ENCODE measurements at regions not wholly inside any gene's neighbourhood (a gene's known extent, or its start where the extent isn't known, plus 50 kb on each side); places are given as distances from the start of the nearest gene placed in this dataset.

DNA sequence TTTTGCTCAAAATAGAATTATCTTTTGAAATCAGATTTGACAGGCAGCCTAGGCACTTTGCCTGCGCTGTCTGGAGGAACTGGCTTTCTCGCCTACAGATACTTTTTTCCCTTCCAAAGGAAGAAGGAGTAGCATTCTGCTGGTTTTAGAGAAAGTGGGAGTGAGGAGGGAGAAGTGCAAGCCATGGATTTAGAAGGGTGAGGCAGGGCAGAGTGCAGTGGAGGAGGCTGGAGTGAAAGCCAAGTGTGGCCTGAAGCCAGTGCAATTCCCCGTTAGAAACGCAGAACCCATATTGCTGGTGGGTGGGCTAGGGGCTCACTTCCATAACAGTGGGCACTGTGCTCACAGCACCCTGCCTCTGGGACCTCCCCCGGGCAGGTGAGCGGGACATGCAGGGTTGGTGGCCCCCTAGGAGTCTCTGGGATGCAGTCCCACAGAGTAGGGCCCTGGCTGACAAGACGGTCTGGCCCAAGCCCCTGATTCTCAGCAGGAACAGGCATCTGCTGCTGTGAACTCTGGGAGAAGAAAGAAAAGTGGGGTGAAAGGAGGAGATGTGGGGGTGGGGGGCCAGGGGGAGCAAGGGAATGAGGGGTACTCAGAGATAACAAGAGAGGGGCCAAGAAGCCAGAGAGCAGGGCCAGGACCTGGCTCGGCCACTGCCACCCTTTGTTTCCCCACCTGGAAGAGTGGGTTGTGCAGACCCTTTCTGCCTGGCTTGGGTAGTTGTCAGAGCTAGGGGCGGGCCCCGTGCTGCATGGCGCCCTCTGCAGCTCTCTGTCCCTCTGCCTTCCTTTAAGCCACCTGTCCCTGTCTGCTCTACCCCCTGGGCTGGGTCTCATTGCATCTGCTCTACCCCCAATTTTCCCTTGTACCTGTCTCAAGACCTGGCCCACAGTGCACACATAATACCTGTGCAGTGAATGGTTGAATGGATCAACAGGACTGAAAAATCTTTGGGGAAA lies 273.5 kb upstream of the HS6ST1 start:
- no peak for DNase-seq
- Histone ChIP-seq H3K9ac (ENCODE audit: low read length) (no peak overlapping the region), H3K4me3 (ENCODE audit: low read length) (no peak overlapping the region), H3K79me2 (ENCODE audit: low read length) (no peaks in the 10 kb centered on the region), H4K20me1 (ENCODE audit: low read length) (no peaks in the 10 kb centered on the region), H3K27me3 (ENCODE audit: low read length) (peaks cover 43% of the 10 kb centered on the region), H3K4me1 (ENCODE audit: insufficient read depth, low read length) (no peaks in the 10 kb centered on the region), H2AFZ (ENCODE audit: low read length) (no peak overlapping the region), H3F3A (ENCODE audit: low read length, unreplicated experiment) (no peaks in the 10 kb centered on the region), H3K27ac (ENCODE audit: low read length) (no peak overlapping the region), H3K9me2 (replicated peaks; ENCODE audit: low read length) (no peaks in the 10 kb centered on the region), H3K4me2 (ENCODE audit: low read length) (no peak overlapping the region), H3K36me3 (ENCODE audit: low read depth, low read length) (no peaks in the 10 kb centered on the region), H3K9me3 (ENCODE audit: low read length) (no peaks in the 10 kb centered on the region)
- BruUV-seq (replicated peaks) = no TSS peak
- ATAC-seq = no peak
- POLR2A ChIA-PET (ENCODE audit: unreplicated experiment) = no interaction called here
- intact Hi-C loops (cut with micrococcal nuclease) = no loop called here
- CTCF ChIA-PET = no interaction called here
- no peak for TF ChIP-seq EZH2 (IDR thresholded peaks at IDR 0.05; ENCODE audit: low read length, unreplicated experiment)
- TF ChIP-seq, protein P1, sequence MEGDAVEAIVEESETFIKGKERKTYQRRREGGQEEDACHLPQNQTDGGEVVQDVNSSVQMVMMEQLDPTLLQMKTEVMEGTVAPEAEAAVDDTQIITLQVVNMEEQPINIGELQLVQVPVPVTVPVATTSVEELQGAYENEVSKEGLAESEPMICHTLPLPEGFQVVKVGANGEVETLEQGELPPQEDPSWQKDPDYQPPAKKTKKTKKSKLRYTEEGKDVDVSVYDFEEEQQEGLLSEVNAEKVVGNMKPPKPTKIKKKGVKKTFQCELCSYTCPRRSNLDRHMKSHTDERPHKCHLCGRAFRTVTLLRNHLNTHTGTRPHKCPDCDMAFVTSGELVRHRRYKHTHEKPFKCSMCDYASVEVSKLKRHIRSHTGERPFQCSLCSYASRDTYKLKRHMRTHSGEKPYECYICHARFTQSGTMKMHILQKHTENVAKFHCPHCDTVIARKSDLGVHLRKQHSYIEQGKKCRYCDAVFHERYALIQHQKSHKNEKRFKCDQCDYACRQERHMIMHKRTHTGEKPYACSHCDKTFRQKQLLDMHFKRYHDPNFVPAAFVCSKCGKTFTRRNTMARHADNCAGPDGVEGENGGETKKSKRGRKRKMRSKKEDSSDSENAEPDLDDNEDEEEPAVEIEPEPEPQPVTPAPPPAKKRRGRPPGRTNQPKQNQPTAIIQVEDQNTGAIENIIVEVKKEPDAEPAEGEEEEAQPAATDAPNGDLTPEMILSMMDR (conservative IDR thresholded peaks at IDR 0.05; ENCODE audit: low read depth, low read length) = no peak

DNA sequence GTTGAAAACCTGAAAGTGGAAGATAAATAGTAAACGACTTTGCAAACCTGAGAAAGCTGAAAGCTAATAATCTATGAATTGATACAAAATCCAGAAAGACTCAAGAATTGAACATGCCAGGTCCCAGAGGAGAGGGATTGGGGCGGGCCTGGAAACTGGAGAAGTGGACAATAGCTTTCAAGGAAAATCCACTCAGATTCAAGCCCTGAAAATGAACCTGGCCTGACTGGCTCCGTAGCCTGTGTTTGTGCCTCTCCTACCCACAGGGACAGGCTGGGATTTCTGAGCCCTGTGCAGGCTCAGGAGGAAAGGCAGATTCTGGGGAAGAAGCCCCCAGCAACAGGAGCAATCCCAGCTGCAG lies 274.8 kb upstream of the HS6ST1 start:
- H3K9ac ChIP-seq (ENCODE audit: low read length) = no peak overlapping the region
- DNase-seq = no peak
- intact Hi-C loops (cut with micrococcal nuclease) = no loop called here
- H2AFZ ChIP-seq (ENCODE audit: low read length) = no peak overlapping the region
- H3K27ac ChIP-seq (ENCODE audit: low read length) = no peak overlapping the region
- H3F3A ChIP-seq (ENCODE audit: low read length, unreplicated experiment) = no peaks in the 10 kb centered on the region
- BruUV-seq (replicated peaks) = no TSS peak
- TF ChIP-seq EZH2 (IDR thresholded peaks at IDR 0.05; ENCODE audit: low read length, unreplicated experiment) = no peak
- TF ChIP-seq, protein P1 (conservative IDR thresholded peaks at IDR 0.05; ENCODE audit: low read depth, low read length) = no peak
- no peak for TF ChIP-seq EZH2phosphoT487 (IDR thresholded peaks at IDR 0.05; ENCODE audit: borderline replicate concordance, low read length)
- H3K4me3 ChIP-seq (ENCODE audit: low read length) = no peak overlapping the region
- H3K9me2 ChIP-seq (replicated peaks; ENCODE audit: low read length) = no peaks in the 10 kb centered on the region
- no peaks in the 10 kb centered on the region for H3K4me1 ChIP-seq (ENCODE audit: insufficient read depth, low read length)
- CTCF ChIA-PET = no interaction called here
- no peaks in the 10 kb centered on the region for H3K36me3 ChIP-seq (ENCODE audit: low read depth, low read length)
- POLR2A ChIA-PET (ENCODE audit: unreplicated experiment) = no interaction called here
- no peaks in the 10 kb centered on the region for H3K79me2 ChIP-seq (ENCODE audit: low read length)
- no peak overlapping the region for H3K4me2 ChIP-seq (ENCODE audit: low read length)
- H4K20me1 ChIP-seq (ENCODE audit: low read length) = no peaks in the 10 kb centered on the region
- peaks cover 50% of the 10 kb centered on the region for H3K27me3 ChIP-seq (ENCODE audit: low read length)
- no peak for ATAC-seq
- H3K9me3 ChIP-seq (ENCODE audit: low read length) = no peaks in the 10 kb centered on the region

DNA sequence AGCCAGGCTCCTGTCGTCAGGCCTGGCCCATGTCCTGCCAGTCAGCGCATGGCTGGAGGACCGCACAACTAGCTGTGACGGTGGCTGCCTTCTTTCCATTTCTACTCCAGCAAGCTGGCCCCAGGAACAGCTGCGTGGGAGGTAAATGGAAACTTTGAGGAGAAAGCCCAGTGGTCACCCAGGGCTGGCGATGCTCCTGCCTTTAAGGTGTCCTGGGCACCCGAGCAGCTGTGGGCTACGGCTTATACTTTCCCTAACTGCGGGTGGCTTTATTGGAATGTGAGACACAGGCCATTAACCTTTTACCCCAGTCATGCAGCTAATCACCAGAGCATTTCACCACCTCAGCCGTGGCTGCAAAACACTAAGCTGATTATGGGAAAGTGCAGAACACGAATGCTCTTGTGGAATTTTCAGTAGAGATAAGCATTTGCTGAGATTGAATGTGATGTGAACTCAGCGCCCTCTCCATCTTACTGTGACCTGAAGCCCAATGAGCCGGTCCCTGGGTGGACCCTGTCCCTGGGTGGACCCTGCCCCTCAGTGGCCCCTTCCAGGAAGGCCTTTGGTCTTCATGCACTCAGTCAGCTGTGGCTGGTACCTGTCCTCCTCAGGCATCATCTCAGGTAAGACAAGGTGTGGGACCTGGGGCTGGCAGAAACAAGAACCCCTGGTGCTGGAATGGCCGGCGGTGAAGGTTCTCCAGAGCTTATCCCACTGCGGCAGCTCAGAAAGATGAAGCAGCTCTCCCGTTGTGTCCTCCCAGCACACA lies 275.4 kb upstream of the HS6ST1 start:
- no peaks in the 10 kb centered on the region for H3K9me3 ChIP-seq (ENCODE audit: low read length)
- no peak overlapping the region for H3K27ac ChIP-seq (ENCODE audit: low read length)
- peaks cover 50% of the 10 kb centered on the region for H3K27me3 ChIP-seq (ENCODE audit: low read length)
- H3K4me3 ChIP-seq (ENCODE audit: low read length) = no peak overlapping the region
- TF ChIP-seq, protein P1 (conservative IDR thresholded peaks at IDR 0.05; ENCODE audit: low read depth, low read length) = no peak
- TF ChIP-seq EZH2 (IDR thresholded peaks at IDR 0.05; ENCODE audit: low read length, unreplicated experiment) (no peak), EZH2phosphoT487 (IDR thresholded peaks at IDR 0.05; ENCODE audit: borderline replicate concordance, low read length) (no peak)
- no TSS peak for BruUV-seq (replicated peaks)
- intact Hi-C loops (cut with micrococcal nuclease) = no loop called here
- H3K9me2 ChIP-seq (replicated peaks; ENCODE audit: low read length) = no peaks in the 10 kb centered on the region
- no peaks in the 10 kb centered on the region for H3K36me3 ChIP-seq (ENCODE audit: low read depth, low read length)
- H3K4me1 ChIP-seq (ENCODE audit: insufficient read depth, low read length) = no peaks in the 10 kb centered on the region
- no peak overlapping the region for H3K9ac ChIP-seq (ENCODE audit: low read length)
- ATAC-seq = no peak
- no peak overlapping the region for H3K4me2 ChIP-seq (ENCODE audit: low read length)
- H3K79me2 ChIP-seq (ENCODE audit: low read length) = no peaks in the 10 kb centered on the region
- POLR2A ChIA-PET (ENCODE audit: unreplicated experiment) = no interaction called here
- CTCF ChIA-PET = no interaction called here
- H2AFZ ChIP-seq (ENCODE audit: low read length) = no peak overlapping the region
- no peak for DNase-seq
- no peaks in the 10 kb centered on the region for H4K20me1 ChIP-seq (ENCODE audit: low read length)
- no peaks in the 10 kb centered on the region for H3F3A ChIP-seq (ENCODE audit: low read length, unreplicated experiment)
